H9 (cell line): ENCODE measurements at regions not wholly inside any gene's neighbourhood (a gene's known extent, or its start where the extent isn't known, plus 50 kb on each side); places are given as distances from the start of the nearest gene placed in this dataset.
A peak's percentile ranks its signal among the peaks of the same experiment; 100 is the strongest.

Experiments used
- DNase-seq: peaks from one replicate; pipeline ENCODE4 v3.0.0-alpha.2; 2017
- H2AFZ ChIP-seq: one replicate; pipeline ENCODE4 v1.6.1; 2013; ENCODE audit warnings: mild to moderate bottlenecking, low read length, control low read depth, moderate library complexity
- H2AK5ac ChIP-seq: 2 replicates; pipeline ENCODE4 v1.6.1; 2013; ENCODE audit warnings: low read length, control low read depth, mixed read lengths; ENCODE audit not compliant: insufficient read length
- H2BK120ac ChIP-seq: one replicate; pipeline ENCODE4 v1.6.1; 2013; ENCODE audit warnings: low read depth, mild to moderate bottlenecking, low read length, control low read depth, inconsistent platforms; ENCODE audit not compliant: poor library complexity, severe bottlenecking
- H2BK12ac ChIP-seq: 2 replicates; pipeline ENCODE4 v1.6.1; 2013; ENCODE audit warnings: low read length, control low read depth, mixed read lengths, low read depth; ENCODE audit not compliant: insufficient read length
- H2BK15ac ChIP-seq: 2 replicates; pipeline ENCODE4 v1.6.1; 2013; ENCODE audit warnings: low read depth, low read length, control low read depth
- H2BK20ac ChIP-seq: one replicate; pipeline ENCODE4 v1.6.1; 2013; ENCODE audit warnings: low read depth, mild to moderate bottlenecking, low read length, control low read depth, inconsistent platforms; ENCODE audit not compliant: poor library complexity, severe bottlenecking
- H2BK5ac ChIP-seq: 2 replicates; pipeline ENCODE4 v1.6.1; 2013; ENCODE audit warnings: low read length, control low read depth, mixed read lengths; ENCODE audit not compliant: insufficient read length
- H3K14ac ChIP-seq: 2 replicates; pipeline ENCODE4 v1.6.1; 2013; ENCODE audit warnings: low read length, control low read depth; ENCODE audit not compliant: insufficient read depth
- H3K18ac ChIP-seq: 2 replicates; pipeline ENCODE4 v1.6.1; 2013; ENCODE audit warnings: low read depth, mild to moderate bottlenecking, mixed read lengths, low read length, control low read depth; ENCODE audit not compliant: insufficient read length
- H3K23ac ChIP-seq: 2 replicates; pipeline ENCODE4 v1.6.1; 2013; ENCODE audit warnings: low read length, control low read depth, mixed read lengths, low read depth; ENCODE audit not compliant: insufficient read length
- H3K23me2 ChIP-seq: 2 replicates; pipeline ENCODE4 v1.6.1; 2013; ENCODE audit warnings: low read depth, mild to moderate bottlenecking, mixed read lengths, low read length, control low read depth; ENCODE audit not compliant: insufficient read length, poor library complexity, severe bottlenecking
- H3K27ac ChIP-seq: 2 replicates; pipeline ENCODE4 v1.5.1; 2013; ENCODE audit warnings: low read length, control low read depth, mixed read lengths, low read depth; ENCODE audit not compliant: insufficient read length
- H3K27me3 ChIP-seq: 2 replicates; pipeline ENCODE4 v1.6.1; 2013; ENCODE audit warnings: low read length, control low read depth, inconsistent platforms; ENCODE audit not compliant: insufficient read depth
- H3K4ac ChIP-seq: 2 replicates; pipeline ENCODE4 v1.6.1; 2013; ENCODE audit warnings: low read depth, mild to moderate bottlenecking, control low read depth, inconsistent platforms, low read length, moderate library complexity
- H3K4me1 ChIP-seq: 2 replicates; pipeline ENCODE4 v1.6.1; 2013; ENCODE audit warnings: low read length, control low read depth, inconsistent platforms; ENCODE audit not compliant: insufficient read depth
- H3K4me2 ChIP-seq: 2 replicates; pipeline ENCODE4 v1.6.1; 2013; ENCODE audit warnings: low read length, control low read depth, mixed read lengths; ENCODE audit not compliant: insufficient read length, insufficient read depth
- H3K56ac ChIP-seq: 2 replicates; pipeline ENCODE4 v1.6.1; 2013; ENCODE audit warnings: low read depth, mild to moderate bottlenecking, mixed read lengths, low read length, control low read depth; ENCODE audit not compliant: insufficient read length
- H3K79me1 ChIP-seq: 2 replicates; pipeline ENCODE4 v1.6.1; 2013; ENCODE audit warnings: low read depth, mild to moderate bottlenecking, moderate library complexity, low read length, control low read depth, inconsistent platforms; ENCODE audit not compliant: insufficient read depth, poor library complexity, severe bottlenecking
- H3K79me2 ChIP-seq: 2 replicates; pipeline ENCODE4 v1.6.1; 2013; ENCODE audit warnings: low read length, control low read depth, inconsistent platforms; ENCODE audit not compliant: insufficient read depth
- H3K9ac ChIP-seq: 2 replicates; pipeline ENCODE4 v1.6.1; 2013; ENCODE audit warnings: low read length, control low read depth, mixed read lengths; ENCODE audit not compliant: insufficient read length; ENCODE audit errors: extremely low read depth
- H3K9me3 ChIP-seq: one replicate; pipeline ENCODE4 v1.6.1; 2013; ENCODE audit warnings: low read depth, low read length, inconsistent platforms; ENCODE audit not compliant: control insufficient read depth
- H3T11ph ChIP-seq: one replicate; pipeline ENCODE4 v1.6.1; 2013; ENCODE audit warnings: mild to moderate bottlenecking, low read length, control low read depth, inconsistent platforms
- H4K20me1 ChIP-seq: one replicate; pipeline ENCODE4 v1.6.1; 2013; ENCODE audit not compliant: control insufficient read depth, insufficient read length, insufficient read depth
- H4K5ac ChIP-seq: 2 replicates; pipeline ENCODE4 v1.6.1; 2013; ENCODE audit warnings: low read depth, mild to moderate bottlenecking, mixed read lengths, low read length, control low read depth; ENCODE audit not compliant: insufficient read length
- H4K8ac ChIP-seq: replicated peaks from 2 replicates; pipeline ENCODE4 v1.6.1; 2013; ENCODE audit warnings: low read length, control low read depth, mixed read lengths, low read depth; ENCODE audit not compliant: insufficient read length
- H4K91ac ChIP-seq: 2 replicates; pipeline ENCODE4 v1.6.1; 2013; ENCODE audit warnings: low read depth, mild to moderate bottlenecking, moderate library complexity, mixed read lengths, low read length, control low read depth; ENCODE audit not compliant: insufficient read length
- H3K27ac Mint-ChIP-seq, 3 experiments: 2 replicates in 2 of 3; 3 replicates in 1 of 3; pipeline ENCODE4 v1.8.0; 2020 to 2021; ENCODE audit warnings: mixed read lengths in 3 of 3, mild to moderate bottlenecking in 1 of 3, moderate library complexity in 1 of 3
- H3K27me3 Mint-ChIP-seq: 2 replicates; pipeline ENCODE4 v1.8.0; 2021; ENCODE audit warnings: low read depth, mild to moderate bottlenecking, moderate library complexity, mixed read lengths
- H3K36me3 Mint-ChIP-seq, 3 experiments: 2 replicates in 2 of 3; 3 replicates in 1 of 3; pipeline ENCODE4 v1.8.0; 2020 to 2021; ENCODE audit warnings: low read depth in 3 of 3, mixed read lengths in 3 of 3; ENCODE audit not compliant: insufficient read depth in 1 of 3
- H3K4me1 Mint-ChIP-seq, 2 experiments: 2 replicates each; pipeline ENCODE4 v1.8.0; 2020; ENCODE audit warnings: mixed read lengths in 2 of 2
- H3K4me3 Mint-ChIP-seq, 2 experiments: 2 replicates in 1 of 2; 3 replicates in 1 of 2; pipeline ENCODE4 v1.8.0; 2020 to 2021; ENCODE audit warnings: mild to moderate bottlenecking in 2 of 2, mixed read lengths in 2 of 2, moderate library complexity in 1 of 2
- H3K9me3 Mint-ChIP-seq, 2 experiments: 2 replicates in 1 of 2; 3 replicates in 1 of 2; pipeline ENCODE4 v1.8.0; 2020; ENCODE audit warnings: mild to moderate bottlenecking in 2 of 2, mixed read lengths in 2 of 2, moderate library complexity in 1 of 2
- CTCF ChIP-seq: fragments of 200-600 bp; sonication (generic); conservative IDR thresholded peaks from 3 replicates; pipeline ENCODE4 v1.8.0; 2021; ENCODE audit warnings: antibody characterized with exemption, mild to moderate bottlenecking
- WGBS: extraction: QIAGEN DNeasy Blood & Tissue Kit; methylation state at CpG from one replicate; pipeline ENCODE4 v1.1.7; 2013; ENCODE audit warnings: missing lambda C conversion rate, low lambda C conversion rate, mixed read lengths; ENCODE audit not compliant: insufficient read length; ENCODE audit errors: extremely low coverage; 5-methylcytosine and 5-hydroxymethylcytosine counted together

- Histone ChIP-seq H2BK120ac (no peak overlapping the region), H3K56ac (no peak overlapping the region), H3T11ph (no peak overlapping the region), H3K18ac (no peak overlapping the region), H4K20me1 (no peaks in the 10 kb centered on the region), H3K9me3 (no peaks in the 10 kb centered on the region), H4K8ac (no peak overlapping the region), H3K4me2 (no peak overlapping the region), H2BK15ac (no peak overlapping the region), H3K79me2 (no peaks in the 10 kb centered on the region), H2BK12ac (no peak overlapping the region), H3K23ac (no peak overlapping the region), H2AK5ac (no peak overlapping the region), H2BK20ac (no peak overlapping the region), H3K79me1 (no peaks in the 10 kb centered on the region), H3K27me3 (no peaks in the 10 kb centered on the region), H2AFZ (no peak overlapping the region), H3K27ac (no peak overlapping the region), H3K4me1 (no peaks in the 10 kb centered on the region), H2BK5ac (no peak overlapping the region), H3K14ac (no peak overlapping the region), H4K91ac (no peak overlapping the region), H3K9ac (no peak overlapping the region), H4K5ac (no peak overlapping the region), H3K23me2 (no peaks in the 10 kb centered on the region), H3K4ac (no peak overlapping the region)
- H3K27ac Mint-ChIP-seq = peak overlapping the region in 1 of 3 experiments; percentile 29; a peak in 1 of 7 replicates
- DNase-seq = no peak
- TF ChIP-seq CTCF = no peak
- WGBS = no CpG with 5 or more reads among the region's 2 CpGs
- H3K4me3 Mint-ChIP-seq = no peak overlapping the region
- no peaks in the 10 kb centered on the region; a peak in 1 of 5 replicates for H3K9me3 Mint-ChIP-seq
- peaks cover 2 to 11% of the 10 kb centered on the region in 2 experiments for H3K4me1 Mint-ChIP-seq
- no peaks in the 10 kb centered on the region for H3K27me3 Mint-ChIP-seq
- H3K36me3 Mint-ChIP-seq = no peaks in the 10 kb centered on the region
Observed at GRCh38 chr15:62631076-62631724, 411.3 kb upstream of the TPM1 start.
